Thoracic aorta (tissue), 2 donors: ENCODE measurements at regions not wholly inside any gene's neighbourhood (a gene's known extent, or its start where the extent isn't known, plus 50 kb on each side); places are given as distances from the start of the nearest gene placed in this dataset.

Experiments
- ATAC-seq: fragments of 150-250 bp; one replicate; pipeline ENCODE4 v1.8.0; 2017; ENCODE audit warnings: low read depth; ENCODE audit not compliant: insufficient number of reproducible peaks, low FRiP score
- DNase-seq: peaks from one replicate; pipeline ENCODE4 v3.0.0-alpha.2; 2020; ENCODE audit warnings: low spot score
- H3K27ac ChIP-seq, 2 donors: fragments of 200-600 bp; sonication (generic); 1 replicate in 1 of 2; 2 replicates in 1 of 2; pipeline ENCODE4 v1.5.1; 2016; ENCODE audit warnings: mild to moderate bottlenecking in 2 of 2, moderate library complexity in 2 of 2
- H3K27me3 ChIP-seq: fragments of 200-600 bp; sonication (generic); replicated peaks from 2 replicates; pipeline ENCODE4 v1.6.0; 2016; ENCODE audit warnings: mild to moderate bottlenecking; ENCODE audit not compliant: insufficient read depth
- H3K36me3 ChIP-seq: fragments of 200-600 bp; sonication (generic); one replicate; pipeline ENCODE4 v1.5.1; 2016
- H3K4me1 ChIP-seq, 2 donors: fragments of 200-600 bp; sonication (generic); 1 replicate in 1 of 2; 2 replicates in 1 of 2; pipeline versions ENCODE4 v1.5.1 to v1.6.0; 2016; ENCODE audit warnings: low read depth in 2 of 2, mild to moderate bottlenecking in 1 of 2; ENCODE audit not compliant: control insufficient read depth in 1 of 2
- H3K4me3 ChIP-seq: fragments of 200-600 bp; sonication (generic); 2 replicates; pipeline ENCODE4 v1.5.1; 2016; ENCODE audit warnings: mild to moderate bottlenecking
- H3K9me3 ChIP-seq: fragments of 200-600 bp; sonication (generic); 2 replicates; pipeline ENCODE4 v1.5.1; 2016
- TF ChIP-seq, protein P1 (sequence below): fragments of 200-600 bp; sonication (generic); IDR thresholded peaks from one replicate; pipeline ENCODE4 v1.5.1; 2019; ENCODE audit warnings: antibody characterized with exemption

DNA sequence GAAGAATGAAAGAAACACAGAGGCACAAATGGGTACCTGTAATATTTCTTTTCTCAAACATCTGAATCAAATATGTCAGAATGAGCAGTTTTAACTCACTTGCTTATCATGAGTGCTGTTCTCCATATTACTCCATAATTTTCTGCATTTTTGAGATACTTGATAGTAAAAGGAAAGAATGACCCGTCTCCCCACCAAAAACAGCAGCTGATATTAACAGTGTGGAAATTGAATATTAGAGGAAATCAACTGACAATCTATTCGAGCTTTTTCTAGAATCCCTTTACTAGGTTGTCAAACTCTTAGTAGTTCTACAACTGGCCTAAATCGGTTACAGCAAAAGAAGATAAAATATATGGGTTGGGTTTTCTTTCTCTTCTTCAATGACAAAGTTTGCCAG is 49.9 kb upstream of the HELT start:
- no peaks in the 10 kb centered on the region for H3K4me1 ChIP-seq
- no peaks in the 10 kb centered on the region for H3K27me3 ChIP-seq
- DNase-seq = no peak
- TF ChIP-seq, protein P1, sequence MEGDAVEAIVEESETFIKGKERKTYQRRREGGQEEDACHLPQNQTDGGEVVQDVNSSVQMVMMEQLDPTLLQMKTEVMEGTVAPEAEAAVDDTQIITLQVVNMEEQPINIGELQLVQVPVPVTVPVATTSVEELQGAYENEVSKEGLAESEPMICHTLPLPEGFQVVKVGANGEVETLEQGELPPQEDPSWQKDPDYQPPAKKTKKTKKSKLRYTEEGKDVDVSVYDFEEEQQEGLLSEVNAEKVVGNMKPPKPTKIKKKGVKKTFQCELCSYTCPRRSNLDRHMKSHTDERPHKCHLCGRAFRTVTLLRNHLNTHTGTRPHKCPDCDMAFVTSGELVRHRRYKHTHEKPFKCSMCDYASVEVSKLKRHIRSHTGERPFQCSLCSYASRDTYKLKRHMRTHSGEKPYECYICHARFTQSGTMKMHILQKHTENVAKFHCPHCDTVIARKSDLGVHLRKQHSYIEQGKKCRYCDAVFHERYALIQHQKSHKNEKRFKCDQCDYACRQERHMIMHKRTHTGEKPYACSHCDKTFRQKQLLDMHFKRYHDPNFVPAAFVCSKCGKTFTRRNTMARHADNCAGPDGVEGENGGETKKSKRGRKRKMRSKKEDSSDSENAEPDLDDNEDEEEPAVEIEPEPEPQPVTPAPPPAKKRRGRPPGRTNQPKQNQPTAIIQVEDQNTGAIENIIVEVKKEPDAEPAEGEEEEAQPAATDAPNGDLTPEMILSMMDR = no peak
- H3K4me3 ChIP-seq = no peak overlapping the region
- H3K36me3 ChIP-seq = no peaks in the 10 kb centered on the region
- no peak overlapping the region for H3K27ac ChIP-seq
- ATAC-seq = no peak
- H3K9me3 ChIP-seq = no peaks in the 10 kb centered on the region
